Raji (cell line): ENCODE measurements at regions not wholly inside any gene's neighbourhood (a gene's known extent, or its start where the extent isn't known, plus 50 kb on each side); places are given as distances from the start of the nearest gene placed in this dataset.

Source experiments
- POLR2A ChIP-seq: IDR thresholded peaks from 2 replicates; pipeline ENCODE4 v1.6.1; 2011; ENCODE audit warnings: low read depth, low read length, control low read depth; ENCODE audit not compliant: insufficient read depth

GRCh38 chr1:173294843-173295242 is 87.7 kb upstream of the TNFSF4 start:
- no peak for TF ChIP-seq POLR2A

GRCh38 chr1:173295391-173295790 is 88.3 kb upstream of the TNFSF4 start:
- TF ChIP-seq POLR2A = no peak

- no peak for TF ChIP-seq POLR2A
Measured at GRCh38 chr1:173295995-173296394, 88.9 kb upstream of the TNFSF4 start.

GRCh38 chr1:173297798-173298391 is 90.8 kb upstream of the TNFSF4 start:
- no peak for TF ChIP-seq POLR2A

GRCh38 chr1:173300061-173301044 is 93.2 kb upstream of the TNFSF4 start:
- TF ChIP-seq POLR2A = no peak

- no peak for TF ChIP-seq POLR2A
Measured at GRCh38 chr1:173301507-173301906, 94.4 kb upstream of the TNFSF4 start.

GRCh38 chr1:173302366-173302765 is 95.2 kb upstream of the TNFSF4 start:
- no peak for TF ChIP-seq POLR2A

- no peak for TF ChIP-seq POLR2A
Measured at GRCh38 chr1:173302890-173303829, 96.0 kb upstream of the TNFSF4 start.

- TF ChIP-seq POLR2A = no peak
Measured at GRCh38 chr1:173303984-173304383, 96.9 kb upstream of the TNFSF4 start.

GRCh38 chr1:173304529-173305227 is 97.5 kb upstream of the TNFSF4 start:
- TF ChIP-seq POLR2A = no peak

- no peak for TF ChIP-seq POLR2A
Measured at GRCh38 chr1:173307845-173308244, 100.7 kb upstream of the TNFSF4 start.

- TF ChIP-seq POLR2A = no peak
Measured at GRCh38 chr1:173314656-173315055, 107.5 kb upstream of the TNFSF4 start.

- TF ChIP-seq POLR2A = no peak
Measured at GRCh38 chr1:173315296-173315695, 108.2 kb upstream of the TNFSF4 start.

- no peak for TF ChIP-seq POLR2A
Measured at GRCh38 chr1:173318788-173319187, 111.7 kb upstream of the TNFSF4 start.

GRCh38 chr1:173328961-173329360 is 121.8 kb upstream of the TNFSF4 start:
- no peak for TF ChIP-seq POLR2A
